T-helper 17 cell (primary cell): ENCODE measurements at regions not wholly inside any gene's neighbourhood (a gene's known extent, or its start where the extent isn't known, plus 50 kb on each side); places are given as distances from the start of the nearest gene placed in this dataset.
"Not testable (repeated sequence)": the region's sequence is repeated elsewhere in the genome, so short reads cannot be mapped to it uniquely, and the experiment has no call there.

Experiments
- ATAC-seq: fragments of 150-1000 bp; cut with Tn5 transposase; 2 replicates; pipeline ENCODE4 v1.10.0; 2021; ENCODE audit warnings: mild to moderate bottlenecking, moderate library complexity
- DNase-seq, 3 donors: peaks; one replicate each; pipeline versions ENCODE4 v3.0.0 to v3.0.0-alpha.2; 2020 to 2021
- H3K9me3 ChIP-seq: one replicate; pipeline ENCODE4 v1.7.0; 2013; ENCODE audit warnings: low read length, mild to moderate bottlenecking; ENCODE audit not compliant: control insufficient read depth, poor library complexity, severe bottlenecking
- H3K27ac Mint-ChIP-seq: one replicate; pipeline ENCODE4 v1.8.0; 2022; ENCODE audit warnings: mild to moderate bottlenecking, moderate library complexity, mixed read lengths
- H3K27me3 Mint-ChIP-seq: one replicate; pipeline ENCODE4 v1.8.0; 2022; ENCODE audit warnings: mixed read lengths
- H3K36me3 Mint-ChIP-seq: one replicate; pipeline ENCODE4 v1.8.0; 2022; ENCODE audit warnings: low read depth, mixed read lengths
- H3K4me1 Mint-ChIP-seq: one replicate; pipeline ENCODE4 v1.8.0; 2022; ENCODE audit warnings: mild to moderate bottlenecking, mixed read lengths
- H3K4me3 Mint-ChIP-seq: one replicate; pipeline ENCODE4 v1.8.0; 2022; ENCODE audit warnings: mild to moderate bottlenecking, moderate library complexity, mixed read lengths

DNA sequence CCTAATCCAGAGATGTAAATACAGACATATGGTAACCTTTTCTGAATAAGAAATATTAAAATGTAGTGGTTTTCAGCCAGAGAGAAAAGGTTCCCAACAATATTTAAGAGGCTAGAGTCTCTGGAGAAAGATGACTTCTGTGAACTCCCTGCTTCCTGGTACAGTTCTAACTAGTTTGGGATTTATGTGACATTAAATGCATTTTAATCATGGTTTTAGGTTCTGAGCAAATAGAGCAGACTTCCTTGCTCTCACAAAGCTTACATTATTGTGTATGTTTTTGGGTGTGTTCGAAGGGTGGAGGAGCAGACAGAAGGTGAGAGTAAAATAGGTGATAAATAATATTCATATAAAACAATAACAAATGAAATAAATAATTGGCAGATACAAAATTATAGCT, 250.1 kb upstream of the LUZP2 start:
- H3K9me3 ChIP-seq = no peaks in the 10 kb centered on the region
- no peak overlapping the region for H3K4me3 Mint-ChIP-seq
- DNase-seq (no peak), ATAC-seq (no peak)
- H3K27ac Mint-ChIP-seq = no peak overlapping the region
- H3K4me1 Mint-ChIP-seq = no peaks in the 10 kb centered on the region
- H3K36me3 Mint-ChIP-seq = no peaks in the 10 kb centered on the region
- H3K27me3 Mint-ChIP-seq = no peaks in the 10 kb centered on the region

GRCh38 chr11:24247846-24248245, 249.0 kb upstream of the LUZP2 start:
- H3K4me1 Mint-ChIP-seq = no peaks in the 10 kb centered on the region
- H3K27me3 Mint-ChIP-seq = no peaks in the 10 kb centered on the region
- H3K36me3 Mint-ChIP-seq = no peaks in the 10 kb centered on the region
- no peak overlapping the region for H3K4me3 Mint-ChIP-seq
- ATAC-seq = no peak
- DNase-seq = no peak
- no peak overlapping the region for H3K27ac Mint-ChIP-seq
- H3K9me3 ChIP-seq = no peaks in the 10 kb centered on the region

DNA sequence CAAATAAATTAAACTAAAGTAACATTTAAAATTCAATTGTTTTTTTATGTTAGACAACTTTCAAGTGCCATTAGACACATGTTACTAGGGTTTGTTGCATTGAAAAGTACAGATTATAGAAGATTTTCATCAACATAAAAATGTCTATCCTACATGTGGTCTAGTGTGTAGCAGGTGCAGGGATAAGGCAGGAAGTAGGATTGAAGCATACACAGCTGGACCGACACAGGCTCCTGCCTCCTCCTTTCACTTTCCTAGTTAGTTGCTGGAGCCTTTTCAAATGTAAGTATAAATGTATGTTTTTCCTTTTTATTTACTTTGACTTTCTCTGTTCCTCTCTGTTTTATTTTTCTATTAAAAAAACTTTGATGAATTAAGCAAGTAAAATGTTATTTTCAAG, 246.9 kb upstream of the LUZP2 start:
- Mint-ChIP-seq H3K4me1 (no peaks in the 10 kb centered on the region), H3K36me3 (no peaks in the 10 kb centered on the region), H3K4me3 (no peak overlapping the region), H3K27ac (no peak overlapping the region), H3K27me3 (no peaks in the 10 kb centered on the region)
- no peak for ATAC-seq
- H3K9me3 ChIP-seq = no peaks in the 10 kb centered on the region
- DNase-seq = no peak

DNA sequence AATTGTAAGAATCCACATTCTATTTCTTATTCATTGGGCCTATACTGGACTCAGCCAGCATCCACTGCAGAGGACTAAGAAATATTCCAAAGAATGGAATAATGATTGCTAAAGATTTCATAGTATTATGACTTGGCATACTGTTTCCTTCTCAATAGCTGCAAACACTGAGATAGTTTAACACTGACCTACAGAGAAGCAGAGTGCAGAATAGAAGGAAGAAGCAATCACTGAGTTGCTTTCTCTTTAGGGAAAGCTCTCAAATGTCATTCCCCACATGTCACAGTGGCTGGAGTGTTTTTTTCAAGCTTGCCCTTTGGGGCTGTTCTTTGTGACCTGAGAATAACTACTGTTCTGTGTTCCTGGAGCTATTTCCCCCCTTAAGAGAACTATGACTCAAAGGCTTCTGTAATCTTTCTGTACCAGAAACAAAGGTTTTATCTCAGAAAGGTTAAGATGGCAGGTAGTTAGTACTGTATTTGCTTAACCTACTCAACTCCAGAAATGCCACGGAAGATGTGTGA, 243.6 kb upstream of the LUZP2 start:
- Mint-ChIP-seq H3K27me3 (no peaks in the 10 kb centered on the region), H3K4me1 (no peaks in the 10 kb centered on the region), H3K36me3 (no peaks in the 10 kb centered on the region), H3K27ac (no peak overlapping the region), H3K4me3 (no peak overlapping the region)
- H3K9me3 ChIP-seq = no peaks in the 10 kb centered on the region
- ATAC-seq = no peak
- DNase-seq = no peak

DNA sequence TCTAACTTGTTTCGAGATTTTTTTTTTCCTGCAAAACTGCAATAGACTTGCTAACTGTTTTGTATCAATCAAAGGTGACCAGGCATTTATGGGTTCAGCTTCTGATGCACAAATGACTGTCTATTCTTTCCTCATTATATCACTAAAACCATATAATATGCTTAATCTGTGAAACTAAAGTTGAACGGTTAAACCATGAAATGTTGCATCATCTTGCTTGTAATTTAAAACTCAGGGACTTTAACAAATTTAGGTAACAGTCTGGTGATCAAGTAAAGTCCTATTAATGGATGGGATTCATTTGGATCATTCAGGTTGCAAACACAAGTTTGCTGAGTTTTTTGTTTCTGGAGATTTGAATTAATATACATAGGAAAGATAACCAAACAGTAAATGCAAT, 232.0 kb upstream of the LUZP2 start:
- no peak for DNase-seq
- no peaks in the 10 kb centered on the region for H3K27me3 Mint-ChIP-seq
- H3K4me1 Mint-ChIP-seq = no peaks in the 10 kb centered on the region
- H3K36me3 Mint-ChIP-seq = no peaks in the 10 kb centered on the region
- no peak overlapping the region for H3K27ac Mint-ChIP-seq
- no peaks in the 10 kb centered on the region for H3K9me3 ChIP-seq
- ATAC-seq = no peak
- H3K4me3 Mint-ChIP-seq = no peak overlapping the region

DNA sequence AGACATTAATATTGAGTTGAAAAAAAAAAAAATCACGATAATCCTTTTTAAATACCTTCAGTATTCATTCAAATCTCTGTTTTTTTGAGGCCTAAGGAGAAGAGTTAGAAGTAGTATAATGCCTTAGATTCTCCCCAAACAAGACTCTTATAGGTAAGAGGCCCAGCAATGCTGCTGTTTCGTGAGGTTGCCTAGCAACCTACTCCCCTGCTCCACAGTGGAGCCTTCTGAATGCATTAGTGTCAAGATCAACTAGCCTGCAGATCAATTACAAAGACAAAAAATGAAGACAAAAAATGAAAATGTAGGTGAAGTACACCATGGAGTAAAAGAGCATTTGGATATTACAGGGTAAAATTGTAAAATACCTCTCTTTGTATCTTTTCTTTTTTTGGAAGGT, 229.8 kb upstream of the LUZP2 start:
- Mint-ChIP-seq H3K36me3 (no peaks in the 10 kb centered on the region), H3K4me1 (no peaks in the 10 kb centered on the region), H3K27me3 (no peaks in the 10 kb centered on the region), H3K4me3 (no peak overlapping the region), H3K27ac (no peak overlapping the region)
- no peak for ATAC-seq
- no peak for DNase-seq
- no peaks in the 10 kb centered on the region for H3K9me3 ChIP-seq

DNA sequence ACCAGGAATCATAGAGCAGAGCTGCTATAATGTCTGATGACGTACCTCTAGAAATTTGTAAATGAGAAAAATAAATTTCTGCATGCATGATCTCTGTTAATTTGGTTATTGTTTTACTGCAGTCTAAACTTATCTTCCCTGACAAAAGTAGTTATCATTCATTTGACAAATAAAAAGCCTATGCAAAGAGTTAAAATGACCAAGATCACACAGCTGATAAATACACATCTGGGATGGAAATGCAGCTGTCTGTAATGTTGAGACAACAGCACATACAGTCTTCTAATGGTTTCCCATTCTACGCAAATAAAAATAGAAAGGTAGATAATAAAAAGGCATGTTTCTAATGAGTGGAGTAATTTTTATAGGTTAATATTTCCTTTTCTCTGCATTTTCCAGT, 225.1 kb upstream of the LUZP2 start:
- DNase-seq = no peak
- H3K4me1 Mint-ChIP-seq = no peaks in the 10 kb centered on the region
- H3K4me3 Mint-ChIP-seq = no peak overlapping the region
- H3K9me3 ChIP-seq = no peaks in the 10 kb centered on the region
- no peaks in the 10 kb centered on the region for H3K36me3 Mint-ChIP-seq
- no peak overlapping the region for H3K27ac Mint-ChIP-seq
- H3K27me3 Mint-ChIP-seq = no peaks in the 10 kb centered on the region
- ATAC-seq = no peak

DNA sequence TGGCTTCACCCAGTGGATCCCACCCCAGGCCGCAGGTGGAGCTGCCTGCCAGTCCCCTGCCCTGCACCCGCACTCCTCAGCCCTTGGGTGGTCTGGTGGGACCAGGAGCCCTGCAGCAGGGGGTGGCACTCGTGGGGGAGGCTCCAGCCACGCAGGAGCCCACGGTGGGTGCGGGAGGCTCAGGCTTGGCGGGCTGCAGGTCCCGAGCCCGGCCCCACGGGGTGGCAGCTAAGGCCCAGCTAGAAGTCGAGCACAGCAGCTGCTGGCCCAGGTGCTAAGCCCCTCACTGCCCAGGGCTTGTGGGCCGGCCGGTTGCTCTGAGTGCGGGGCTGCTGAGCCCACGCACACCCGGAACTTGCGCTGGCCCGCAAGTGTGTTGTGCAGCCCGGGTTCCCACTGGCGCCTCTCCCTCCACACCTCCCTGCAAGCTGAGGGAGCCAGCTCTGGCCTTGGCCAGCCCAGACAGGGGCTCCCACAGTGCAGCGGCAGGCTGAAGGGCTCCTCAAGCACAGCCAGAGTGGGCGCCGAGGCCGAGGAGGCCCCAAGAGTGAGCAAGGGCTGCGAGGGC, 222.6 kb upstream of the LUZP2 start:
- H3K27me3 Mint-ChIP-seq, H3K4me3 Mint-ChIP-seq, ATAC-seq, DNase-seq, H3K27ac Mint-ChIP-seq, H3K36me3 Mint-ChIP-seq, H3K9me3 ChIP-seq, H3K4me1 Mint-ChIP-seq: not testable (repeated sequence)

GRCh38 chr11:24286238-24286637, 210.6 kb upstream of the LUZP2 start:
- H3K27ac Mint-ChIP-seq = no peak overlapping the region
- H3K9me3 ChIP-seq = no peaks in the 10 kb centered on the region
- no peak for DNase-seq
- no peaks in the 10 kb centered on the region for H3K36me3 Mint-ChIP-seq
- no peaks in the 10 kb centered on the region for H3K27me3 Mint-ChIP-seq
- ATAC-seq = no peak
- H3K4me1 Mint-ChIP-seq = no peaks in the 10 kb centered on the region
- H3K4me3 Mint-ChIP-seq = no peak overlapping the region

DNA sequence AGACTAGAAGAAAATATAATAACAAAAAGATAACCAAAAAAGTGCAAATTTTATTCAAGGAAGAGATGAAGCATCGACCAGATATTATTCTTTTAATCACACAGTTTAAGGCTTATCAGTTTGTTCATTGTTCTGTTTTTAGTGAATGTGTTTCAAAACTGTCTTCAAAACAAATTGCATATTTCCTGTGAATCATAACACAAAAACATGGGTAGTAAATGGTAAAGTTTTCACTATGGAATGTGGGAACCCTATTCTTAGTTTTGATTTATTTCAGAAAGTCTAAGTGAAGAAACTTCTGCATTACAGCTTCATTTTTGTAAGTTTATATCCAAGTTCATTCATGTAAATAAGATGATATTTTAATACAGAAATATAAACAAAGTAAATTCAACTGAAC, 207.6 kb upstream of the LUZP2 start:
- no peaks in the 10 kb centered on the region for H3K9me3 ChIP-seq
- H3K4me1 Mint-ChIP-seq = no peaks in the 10 kb centered on the region
- no peaks in the 10 kb centered on the region for H3K36me3 Mint-ChIP-seq
- H3K4me3 Mint-ChIP-seq = no peak overlapping the region
- ATAC-seq (no peak), DNase-seq (no peak)
- no peaks in the 10 kb centered on the region for H3K27me3 Mint-ChIP-seq
- no peak overlapping the region for H3K27ac Mint-ChIP-seq

- Mint-ChIP-seq H3K4me3 (no peak overlapping the region), H3K27me3 (no peaks in the 10 kb centered on the region), H3K27ac (no peak overlapping the region), H3K36me3 (no peaks in the 10 kb centered on the region), H3K4me1 (no peaks in the 10 kb centered on the region)
- DNase-seq (no peak), ATAC-seq (no peak)
- no peaks in the 10 kb centered on the region for H3K9me3 ChIP-seq
Measured at GRCh38 chr11:24293964-24294363, 202.9 kb upstream of the LUZP2 start.

- H3K4me3 Mint-ChIP-seq = no peak overlapping the region
- H3K4me1 Mint-ChIP-seq = no peaks in the 10 kb centered on the region
- no peaks in the 10 kb centered on the region for H3K27me3 Mint-ChIP-seq
- no peak overlapping the region for H3K27ac Mint-ChIP-seq
- H3K36me3 Mint-ChIP-seq = no peaks in the 10 kb centered on the region
- no peak for ATAC-seq
- H3K9me3 ChIP-seq = no peaks in the 10 kb centered on the region
- no peak for DNase-seq
Measured at GRCh38 chr11:24295360-24295759, 201.5 kb upstream of the LUZP2 start.

- no peaks in the 10 kb centered on the region for H3K36me3 Mint-ChIP-seq
- H3K9me3 ChIP-seq = no peaks in the 10 kb centered on the region
- ATAC-seq = no peak
- H3K27me3 Mint-ChIP-seq = no peaks in the 10 kb centered on the region
- no peak for DNase-seq
- H3K4me3 Mint-ChIP-seq = no peak overlapping the region
- no peak overlapping the region for H3K27ac Mint-ChIP-seq
- H3K4me1 Mint-ChIP-seq = no peaks in the 10 kb centered on the region
Measured at GRCh38 chr11:24297461-24297860, 199.4 kb upstream of the LUZP2 start.

DNA sequence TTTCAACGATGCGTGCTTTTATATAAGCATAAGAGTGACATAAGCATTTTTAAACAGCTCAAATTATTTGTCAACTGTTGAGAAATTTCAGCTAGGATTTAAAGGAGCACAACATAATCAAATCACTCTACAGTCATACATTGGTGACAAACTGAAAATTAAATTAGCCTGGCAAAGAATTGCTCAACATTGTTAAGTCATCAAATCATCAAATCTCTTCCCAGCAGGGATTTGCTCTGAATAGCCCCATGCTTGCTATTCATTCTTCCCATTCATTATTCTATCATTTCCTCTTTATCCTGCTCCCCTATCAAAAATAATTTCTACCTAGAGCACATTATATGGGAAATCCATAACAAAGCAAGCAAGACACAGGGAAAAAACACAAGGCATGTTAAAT, 198.7 kb upstream of the LUZP2 start:
- ATAC-seq (no peak), DNase-seq (no peak)
- Mint-ChIP-seq H3K27me3 (no peaks in the 10 kb centered on the region), H3K4me3 (no peak overlapping the region), H3K4me1 (no peaks in the 10 kb centered on the region), H3K36me3 (no peaks in the 10 kb centered on the region), H3K27ac (no peak overlapping the region)
- no peaks in the 10 kb centered on the region for H3K9me3 ChIP-seq
